NCI-H2227 (cell line): ENCODE measurements at regions not wholly inside any gene's neighbourhood (a gene's known extent, or its start where the extent isn't known, plus 50 kb on each side); places are given as distances from the start of the nearest gene placed in this dataset.

Experiments
- DNase-seq: peaks from one replicate; lab custom pipeline; 2025; ENCODE audit not compliant: unreplicated experiment; lab: John Stamatoyannopoulos, UW

DNA sequence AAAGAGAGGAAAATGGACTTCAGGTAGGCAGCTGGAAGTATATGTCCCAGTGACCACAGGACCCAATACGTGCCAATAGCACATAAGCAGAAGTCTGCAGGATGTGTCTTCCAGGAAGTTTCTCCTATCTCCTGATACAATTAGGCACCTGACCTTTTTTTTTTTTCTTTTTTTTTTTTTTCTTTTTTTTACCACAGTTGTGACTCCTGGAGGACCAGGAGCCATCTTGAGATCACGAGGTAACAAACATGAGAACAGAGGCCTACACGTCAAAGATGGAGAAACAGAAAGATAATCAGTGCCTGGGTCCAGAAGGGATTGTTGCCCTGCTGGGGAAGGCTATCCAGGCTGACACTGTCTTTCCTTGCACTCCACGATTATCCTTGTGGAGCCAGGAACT, 312.4 kb upstream of the NEBL start:
- no peak for DNase-seq

DNA sequence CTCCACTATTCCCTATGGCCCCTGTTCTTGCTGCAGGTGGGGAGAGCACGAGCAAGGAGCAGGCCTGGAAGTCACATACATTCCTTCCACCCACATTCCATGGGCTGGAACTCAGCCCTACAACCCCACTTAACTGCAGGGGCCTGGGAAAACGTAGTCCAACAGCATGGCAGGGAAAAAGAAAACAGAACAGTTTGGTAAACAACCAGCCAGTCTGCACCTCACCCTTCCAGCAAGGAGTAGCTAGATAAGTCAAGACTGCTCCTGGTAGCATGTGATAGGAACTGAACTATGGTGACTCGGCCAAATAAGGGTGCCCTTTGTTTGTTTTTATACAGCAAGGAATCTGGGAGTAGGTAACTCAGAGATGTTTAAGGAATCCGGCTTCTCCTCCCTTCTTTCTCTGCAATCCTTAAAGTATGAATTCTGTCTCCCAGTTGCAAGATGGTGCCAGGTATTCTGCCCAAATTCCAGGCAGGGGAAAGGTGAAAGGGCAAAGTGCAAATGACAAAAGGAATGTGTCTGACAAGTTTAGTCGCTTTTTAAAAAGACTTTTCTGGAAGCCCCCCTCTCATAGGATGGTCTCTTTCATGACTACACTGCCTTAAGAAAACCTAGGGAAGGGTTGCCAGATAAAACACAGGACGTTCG, 311.7 kb upstream of the NEBL start:
- no peak for DNase-seq

DNA sequence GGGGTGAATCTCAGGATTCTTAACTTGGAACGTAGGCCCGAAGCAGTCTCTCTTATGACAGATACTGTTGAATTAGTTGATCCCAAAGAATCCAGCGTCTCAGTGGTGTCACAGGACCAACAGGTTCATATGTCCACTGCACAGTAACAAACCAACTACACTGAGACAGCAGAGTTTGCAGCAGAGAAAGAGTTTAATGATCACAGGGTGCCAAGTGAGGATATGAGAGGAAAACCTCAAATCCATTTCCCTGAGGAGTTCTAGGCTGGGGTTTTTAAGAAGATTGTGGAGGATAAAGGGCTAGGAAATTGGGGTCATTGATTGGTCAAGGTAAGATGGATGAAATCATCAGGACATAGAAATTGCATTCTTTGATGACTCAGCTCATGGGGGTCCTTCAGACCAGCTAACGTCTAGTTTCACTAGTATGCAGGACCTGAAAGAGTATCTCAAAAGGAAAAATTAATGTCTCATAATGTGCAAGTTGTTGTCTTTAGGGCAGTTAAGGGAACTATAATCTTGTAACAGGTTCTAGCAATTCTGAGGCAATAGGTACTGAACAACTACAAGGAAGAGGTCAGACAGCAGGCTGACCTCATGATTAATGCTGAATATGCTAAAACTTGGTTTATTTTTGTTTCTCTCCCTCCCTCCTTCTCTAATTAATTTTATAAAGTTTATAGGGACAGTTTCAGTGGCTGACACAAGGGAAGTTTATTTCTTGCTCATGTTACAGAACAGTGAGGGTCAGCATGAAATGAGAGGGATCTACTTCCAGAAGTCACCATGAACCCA, 310.9 kb upstream of the NEBL start:
- DNase-seq: no peak

DNA sequence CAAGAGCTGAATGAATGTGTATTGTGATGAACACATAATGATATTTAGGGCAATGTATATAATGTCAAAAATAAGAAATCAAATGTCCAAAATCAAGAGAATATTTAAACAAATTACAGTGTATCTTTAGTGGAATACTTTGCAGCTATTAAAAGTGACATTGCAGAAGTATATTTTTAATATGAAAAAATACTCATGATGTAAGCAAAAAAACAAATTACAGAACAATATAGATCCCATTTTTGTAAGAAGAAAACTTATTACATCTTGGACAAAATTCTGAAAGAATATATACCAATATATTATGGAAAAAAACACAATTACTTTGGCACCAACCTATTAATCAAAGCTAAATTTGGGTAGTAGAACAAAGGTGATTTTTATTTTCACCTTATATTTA, 308.2 kb upstream of the NEBL start:
- DNase-seq: no peak

DNA sequence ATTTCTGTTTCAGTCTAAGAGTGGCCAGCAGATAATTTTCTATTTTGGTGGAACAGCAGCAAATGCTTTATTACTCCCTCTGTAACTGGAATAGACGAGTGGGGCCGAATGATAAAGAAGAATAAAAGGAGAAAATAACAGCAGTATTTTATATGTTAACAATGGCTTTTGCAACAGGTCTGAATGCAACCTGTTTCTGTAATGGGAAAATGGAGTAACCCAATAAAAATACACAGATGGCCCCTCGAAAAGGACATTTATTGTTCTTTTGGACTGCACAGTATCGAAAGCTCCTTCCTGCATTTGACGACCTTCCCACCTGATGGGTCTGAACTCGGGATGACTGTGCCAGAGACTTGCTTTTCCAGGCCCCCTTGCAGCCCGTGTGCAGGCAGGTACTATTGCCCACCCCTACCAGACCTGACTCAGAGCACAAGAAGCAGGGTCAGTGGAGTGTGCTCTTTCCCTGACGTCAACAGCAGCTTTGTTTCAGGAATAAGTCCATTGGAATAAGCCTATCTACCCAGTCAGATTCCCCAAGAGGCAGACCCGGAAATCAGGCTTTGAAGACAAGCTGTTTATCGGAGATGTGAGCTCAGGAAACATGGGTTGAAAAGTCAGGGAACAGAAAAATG, 306.5 kb upstream of the NEBL start:
- DNase-seq: no peak

DNA sequence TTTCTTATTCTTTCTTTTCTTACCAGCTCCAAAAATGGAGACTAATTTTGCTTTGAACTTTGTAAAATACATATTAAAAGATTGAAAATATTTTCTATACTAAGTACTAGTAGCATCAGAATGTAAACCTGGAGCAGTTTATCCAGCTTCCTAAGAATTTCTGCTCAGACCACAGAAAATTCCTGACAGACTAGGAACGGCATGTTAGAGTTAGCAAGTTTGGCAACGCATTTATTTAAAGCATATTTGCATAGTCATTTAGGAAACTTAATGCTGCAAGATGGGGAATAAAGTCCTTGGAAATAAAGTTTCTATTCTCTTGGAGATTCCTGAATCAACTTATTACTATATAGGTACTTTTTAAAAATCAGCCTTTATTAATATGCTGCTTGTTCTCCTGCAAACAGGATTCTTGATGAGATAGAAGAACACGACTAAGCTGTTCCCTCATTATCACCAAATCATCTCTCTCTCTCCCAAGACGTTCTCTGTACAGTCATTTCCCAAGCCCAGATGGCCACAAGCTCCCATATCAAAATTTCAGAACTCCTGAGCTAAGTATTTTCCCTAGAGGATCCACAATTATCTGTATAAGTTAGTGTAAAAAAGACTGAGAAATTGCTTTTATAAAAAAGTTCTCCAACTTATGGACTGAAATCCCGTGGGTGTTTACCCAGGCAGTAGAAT, 305.8 kb upstream of the NEBL start:
- DNase-seq: no peak

DNA sequence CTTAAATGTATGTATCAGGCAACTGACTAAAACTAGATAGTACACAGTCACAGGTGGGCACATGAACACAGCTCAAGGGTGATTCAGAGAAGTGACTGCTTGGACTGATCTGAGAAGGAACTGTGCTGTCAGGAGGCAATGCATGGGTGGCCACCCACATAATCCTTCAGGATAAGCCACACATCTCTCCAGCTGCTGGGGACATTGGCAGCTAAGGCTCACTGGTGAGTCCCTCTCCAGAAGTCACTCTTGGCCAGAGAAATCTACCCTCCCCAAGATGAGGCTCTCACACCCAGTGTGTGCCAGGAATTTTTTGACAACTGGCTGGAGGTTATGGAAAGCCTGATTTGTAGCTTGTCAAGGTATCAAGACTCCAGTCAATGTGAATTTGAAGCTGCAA, 302.4 kb upstream of the NEBL start:
- DNase-seq: no peak

DNA sequence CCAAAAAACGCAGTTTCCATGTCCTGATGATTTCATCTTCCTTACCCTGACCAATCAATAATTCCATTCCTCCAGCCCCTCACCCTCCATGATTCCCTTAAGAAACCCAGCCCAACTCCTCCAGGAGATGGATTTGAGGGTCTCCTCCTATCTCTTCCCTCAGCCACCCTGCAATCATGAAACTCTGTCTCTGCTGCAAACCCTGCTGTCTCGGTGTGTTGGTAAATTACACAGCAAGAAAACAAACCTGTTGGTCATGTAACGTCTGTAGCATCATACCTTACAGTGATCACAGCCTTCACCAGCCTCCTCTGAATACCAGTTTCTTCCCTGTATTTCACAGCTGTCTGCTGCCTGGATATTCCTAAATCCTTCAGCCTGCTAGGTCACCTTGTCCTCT, 300.7 kb upstream of the NEBL start:
- DNase-seq: no peak

DNA sequence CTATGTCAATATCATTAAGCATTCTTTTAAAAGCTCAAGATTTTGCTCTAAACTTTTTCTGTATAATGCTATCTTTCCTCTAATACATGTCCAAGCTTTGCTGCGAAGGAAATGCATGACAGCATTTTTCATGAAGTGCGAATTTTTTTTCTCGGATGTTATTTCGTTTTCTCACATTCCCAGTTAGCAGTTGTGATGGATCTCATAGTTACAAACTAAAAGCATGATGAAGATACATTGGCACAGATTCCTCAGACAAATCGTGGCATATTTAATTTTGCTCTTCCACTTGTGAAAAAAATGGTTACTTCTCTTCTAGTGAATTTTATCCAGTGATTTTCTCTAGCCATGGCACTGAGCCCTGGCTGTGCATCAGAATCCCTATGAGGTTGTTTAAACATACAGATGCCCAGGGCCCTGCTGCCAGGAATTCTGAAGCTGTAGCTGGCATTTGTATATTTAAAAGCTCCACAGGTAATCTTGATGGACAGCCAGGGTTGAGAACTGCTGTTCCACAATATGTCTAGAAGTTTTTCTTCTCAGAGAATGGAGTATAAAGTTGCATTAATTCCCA, 299.8 kb upstream of the NEBL start:
- no peak for DNase-seq

DNA sequence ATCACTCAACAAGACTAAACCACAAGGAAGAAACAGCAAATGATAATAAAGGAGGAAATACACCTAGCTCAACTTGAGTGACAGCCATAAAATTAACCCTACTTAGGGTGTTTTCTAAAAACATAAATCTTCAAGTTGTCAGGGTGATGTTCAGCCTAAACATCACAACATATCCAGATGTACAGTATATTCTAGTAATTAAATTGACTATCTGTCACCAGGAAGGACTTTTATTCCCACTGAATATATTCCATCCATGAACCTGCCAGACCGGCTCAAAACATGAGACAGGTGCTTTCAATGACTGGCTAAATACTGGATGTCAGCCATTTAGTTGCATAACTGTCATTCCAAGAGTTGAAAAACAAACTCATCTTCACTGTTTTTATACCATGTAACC, 298.1 kb upstream of the NEBL start:
- DNase-seq: peak; percentile 29

DNA sequence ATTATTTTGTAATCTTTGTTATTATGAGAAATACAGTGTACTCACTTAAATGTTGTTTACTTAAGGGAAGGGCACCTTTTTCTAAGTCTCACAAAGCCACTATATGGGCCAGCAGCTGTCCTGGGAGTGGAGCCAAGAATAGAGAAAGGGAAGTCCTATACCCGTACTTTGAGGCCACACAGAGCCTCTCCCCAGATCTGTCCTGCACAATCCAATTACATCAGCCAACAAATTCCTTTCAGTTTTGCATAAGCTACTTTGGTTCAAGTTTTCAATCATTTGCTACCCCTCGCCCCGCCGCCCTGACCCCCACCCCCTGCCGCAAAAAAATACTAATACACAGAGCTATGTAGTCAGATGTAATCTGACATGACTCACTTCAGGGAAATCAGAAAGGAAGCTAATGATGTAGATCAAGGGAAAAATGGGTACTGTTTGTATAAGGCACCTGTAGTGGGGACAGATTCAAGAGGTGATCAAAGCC, 297.4 kb upstream of the NEBL start:
- DNase-seq: no peak

DNA sequence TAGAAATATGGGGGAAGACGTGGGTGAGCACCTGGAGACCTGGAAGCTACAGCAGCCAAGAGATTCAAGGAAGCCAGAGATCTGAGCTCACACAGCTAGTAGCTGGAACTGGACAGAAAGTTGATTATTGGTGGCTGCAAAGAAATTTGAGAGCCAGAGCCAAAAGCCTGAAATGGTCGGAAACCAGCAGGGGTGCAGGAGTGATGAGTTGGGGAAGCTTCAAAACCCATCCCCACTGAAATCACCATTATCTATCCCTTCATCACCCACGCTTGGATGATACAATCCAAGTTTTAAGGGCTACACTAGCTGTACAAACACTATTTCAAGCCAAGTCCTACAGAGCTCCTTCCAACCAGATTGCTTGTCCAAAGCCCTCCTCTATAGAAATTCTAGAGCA, 296.1 kb upstream of the NEBL start:
- DNase-seq: no peak

DNA sequence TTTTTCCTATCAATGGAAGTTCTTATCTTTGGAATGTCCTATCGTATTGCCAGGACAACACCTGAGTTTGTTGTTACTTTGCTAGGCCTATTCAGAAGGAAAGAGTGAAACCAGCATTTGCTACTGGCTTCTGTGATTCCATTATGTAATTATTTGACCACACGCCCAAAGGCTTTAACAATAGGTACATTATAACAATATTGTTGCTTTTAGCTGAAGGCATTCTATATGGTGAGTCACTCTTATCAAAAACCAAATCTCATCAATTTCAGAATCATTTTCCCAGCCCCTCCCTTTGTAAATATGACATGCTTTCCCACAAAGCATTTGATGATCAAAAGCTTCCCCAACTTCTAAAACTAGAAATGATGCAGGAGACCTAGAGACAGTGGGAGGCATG, 294.4 kb upstream of the NEBL start:
- no peak for DNase-seq

DNA sequence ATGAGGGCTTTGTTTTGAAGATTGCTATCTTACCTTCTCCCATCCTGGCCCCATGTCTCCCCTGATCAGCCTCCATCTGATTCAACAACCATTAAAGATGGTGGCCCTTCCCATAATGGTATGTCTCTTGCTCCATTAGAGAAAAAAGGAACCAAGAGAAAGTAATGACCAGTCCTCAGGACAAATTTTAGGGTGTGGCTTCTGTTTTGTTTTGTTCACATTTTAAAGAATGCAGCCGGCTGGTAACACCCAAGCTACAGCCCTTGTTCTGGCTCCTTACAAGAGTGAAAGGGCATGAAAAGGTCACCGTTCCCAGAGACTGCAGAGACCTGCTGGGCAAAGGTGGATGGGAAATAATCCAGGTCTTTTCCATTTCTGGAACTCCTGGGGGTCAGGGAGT, 287.9 kb upstream of the NEBL start:
- no peak for DNase-seq

DNA sequence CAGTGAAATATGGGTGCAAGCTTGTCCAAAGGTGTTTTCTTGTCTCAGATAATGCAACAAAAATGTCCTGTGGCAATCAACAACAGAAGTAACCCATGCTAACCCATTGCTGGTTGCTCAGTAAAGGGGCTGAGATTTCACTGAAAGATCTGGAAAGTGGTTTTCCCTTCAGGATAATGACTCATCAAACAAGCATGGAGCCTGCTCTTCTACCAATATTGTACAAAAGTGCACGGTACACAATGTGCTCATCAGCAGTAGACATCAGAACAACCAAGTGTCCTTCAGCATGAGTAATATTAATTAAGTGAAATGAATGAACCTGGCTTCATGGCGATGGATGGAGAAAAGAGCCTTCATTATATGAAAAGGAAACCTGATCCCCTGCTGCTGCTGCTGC, 287.1 kb upstream of the NEBL start:
- DNase-seq: no peak

DNA sequence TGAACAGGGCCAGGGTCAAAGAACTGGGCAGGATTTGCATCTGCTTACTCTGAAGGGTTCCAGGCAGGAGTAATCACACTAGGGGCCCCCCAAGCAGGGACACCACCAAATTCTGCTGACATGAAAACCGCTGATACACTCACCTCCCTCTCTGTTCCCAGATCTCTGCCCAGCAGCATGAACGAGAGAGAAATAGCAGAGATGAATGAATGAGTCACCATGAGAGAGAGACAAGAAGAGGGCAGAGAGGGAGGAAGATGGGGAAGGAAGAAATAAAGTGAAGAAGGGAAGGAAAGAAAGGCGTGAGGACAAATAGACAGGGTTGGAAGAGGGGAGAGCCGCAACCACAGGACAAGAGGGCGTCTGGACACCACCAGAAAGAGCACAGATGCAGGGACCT, 285.9 kb upstream of the NEBL start:
- DNase-seq: no peak

DNA sequence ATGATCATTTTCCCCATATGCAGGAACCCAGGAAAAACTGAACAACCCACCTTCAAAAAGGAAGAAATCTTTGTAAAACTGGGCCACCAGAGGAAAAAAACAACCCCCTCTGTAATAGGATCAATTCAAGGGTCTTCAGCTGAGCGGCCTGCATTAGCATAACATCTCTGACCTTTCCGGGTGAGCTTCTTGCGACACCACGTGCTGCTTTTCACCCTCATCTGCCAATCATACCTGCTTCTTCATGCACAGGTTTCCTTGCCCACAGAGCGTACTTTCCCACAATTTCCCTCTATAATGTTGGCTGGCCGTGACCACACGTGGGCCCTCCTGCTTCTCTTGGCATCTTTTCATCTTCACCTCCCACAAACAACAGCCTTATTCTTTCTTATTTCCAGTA, 284.3 kb upstream of the NEBL start:
- no peak for DNase-seq

DNA sequence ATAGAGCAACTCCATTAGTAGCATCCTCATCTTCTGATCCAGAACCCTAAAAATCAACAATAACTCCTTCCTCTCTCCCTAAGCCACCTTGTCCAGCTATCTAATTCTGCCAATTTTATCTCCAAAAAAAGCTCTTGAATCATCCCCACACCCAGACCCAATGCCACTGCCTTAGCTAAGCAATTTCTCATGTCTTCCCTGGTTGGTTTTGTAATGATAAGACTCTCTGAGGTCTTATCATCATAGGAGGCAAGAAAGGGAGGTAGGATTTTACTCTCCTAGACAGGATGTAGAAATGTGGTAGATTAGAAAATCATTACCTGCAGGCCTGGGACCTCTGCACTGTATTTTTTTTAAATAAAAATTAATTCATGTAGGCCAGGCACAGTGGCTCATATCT, 283.5 kb upstream of the NEBL start:
- DNase-seq: no peak

DNA sequence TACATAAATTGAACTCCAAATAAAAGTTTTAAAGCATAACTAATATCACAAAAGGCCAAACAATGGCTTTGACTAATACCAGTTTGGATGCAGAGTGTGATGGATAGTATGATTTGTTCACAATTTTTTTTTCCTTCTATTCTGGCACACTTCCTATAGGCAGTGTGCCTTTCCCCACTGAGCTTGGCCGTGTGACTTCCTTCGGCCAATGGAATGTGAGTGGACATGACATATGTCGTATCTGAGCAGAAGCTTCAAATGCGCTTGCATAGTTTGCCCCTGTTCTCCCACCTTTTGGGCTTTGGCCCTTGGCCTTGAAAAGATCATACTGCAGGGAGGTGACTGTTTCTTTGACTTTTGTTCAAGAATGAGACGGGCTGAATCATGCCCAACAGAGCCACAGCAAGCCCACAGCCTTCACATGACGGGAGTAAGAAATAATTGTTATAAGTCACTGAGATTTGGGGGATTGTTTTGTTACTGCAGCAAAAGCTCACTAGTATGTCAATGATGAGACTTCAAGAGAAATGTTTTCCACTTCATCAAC, 279.9 kb upstream of the NEBL start:
- DNase-seq: no peak

DNA sequence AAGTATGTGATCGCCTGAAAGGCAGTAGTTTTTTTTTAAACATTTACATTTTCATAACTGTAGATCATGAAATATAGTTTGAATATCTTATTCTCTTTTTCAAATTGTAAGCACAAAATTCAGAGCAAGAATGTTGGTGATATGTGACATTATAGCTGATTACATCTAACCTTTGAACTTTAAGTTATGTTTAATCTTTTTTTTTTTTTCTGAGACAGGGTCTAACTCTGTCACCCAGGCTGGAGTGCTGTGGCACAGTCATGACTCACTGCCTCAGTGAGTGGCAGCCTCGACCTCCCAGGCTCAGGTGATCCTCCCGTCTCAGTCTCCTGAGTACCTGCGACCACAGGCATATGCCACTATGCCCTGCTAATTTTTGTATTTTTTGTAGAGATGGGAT, 278.7 kb upstream of the NEBL start:
- DNase-seq: no peak
